K562 (cell line): ENCODE measurements at regions not wholly inside any gene's neighbourhood (a gene's known extent, or its start where the extent isn't known, plus 50 kb on each side); places are given as distances from the start of the nearest gene placed in this dataset.

Source experiments
- ATAC-seq: fragments of 200-7000 bp; cut with Tn5 transposase; 3 replicates; pipeline ENCODE4 v1.9.1; 2020; ENCODE audit warnings: moderate library complexity
- BruUV-seq: library from RNA; stranded (reverse); fragments of 400-500 nt; replicated peaks from 2 replicates; lab custom pipeline; 2021; lab: Mats Ljungman, UMichigan
- CTCF ChIA-PET: fragments of 300-600 bp; formaldehyde crosslinking; extraction: SDS; loops from one replicate; lab custom pipeline; 2021; ENCODE audit warnings: low intra/inter-chr PET ratio; lab: Yijun Ruan, JAX
- POLR2A ChIA-PET: fragments of 300-600, 350-650 bp; sonication (Branson Sonifier 250); formaldehyde crosslinking; extraction: SDS; loops from one replicate; lab custom pipeline; 2021; ENCODE audit warnings: antibody characterized with exemption, inconsistent platforms; lab: Yijun Ruan, JAX
- DNase-seq, 4 experiments: peaks; one replicate each; pipeline versions ENCODE4 v3.0.0 to v3.0.0-alpha.2; 2011 to 2018; ENCODE audit warnings: low spot score in 3 of 4, mixed read lengths in 3 of 4; ENCODE audit errors: extremely low read depth in 1 of 4
- FAIRE-seq: peaks from 2 replicates; lab custom pipeline; 2011; peaks lifted over from hg19 to GRCh38; lab: Jason Lieb, UNC
- H2AFZ ChIP-seq: 2 replicates; pipeline ENCODE4 v1.6.0; 2011; ENCODE audit warnings: low read depth, low read length, control low read depth, inconsistent platforms
- H3K27ac ChIP-seq: fragments of 200-600 bp; 3 replicates; pipeline ENCODE4 v1.8.0; 2011; ENCODE audit warnings: low read depth, mild to moderate bottlenecking, control low read depth, inconsistent platforms, low read length, moderate library complexity, mixed read lengths; ENCODE audit errors: extremely low read depth
- H3K27me3 ChIP-seq, 2 experiments: fragments of 300-600 bp in 1 of 2; 2 replicates in 1 of 2; 3 replicates in 1 of 2; pipeline versions ENCODE4 v1.6.0 to v1.8.0; 2011; ENCODE audit warnings: inconsistent platforms in 2 of 2, low read length in 2 of 2, mild to moderate bottlenecking in 1 of 2, mixed read lengths in 1 of 2, moderate library complexity in 1 of 2; ENCODE audit not compliant: control insufficient read depth in 2 of 2, insufficient read depth in 2 of 2
- H3K36me3 ChIP-seq: fragments of 300-600 bp; 3 replicates; pipeline ENCODE4 v1.8.0; 2011; ENCODE audit warnings: mild to moderate bottlenecking, low read length, inconsistent platforms; ENCODE audit not compliant: control insufficient read depth, insufficient read depth
- H3K4me1 ChIP-seq, 2 experiments: fragments of 200-600 bp in 1 of 2; replicated peaks in 1 of 2; 2 replicates in 1 of 2; 3 replicates in 1 of 2; pipeline versions ENCODE4 v1.5.1 to v1.8.0; 2011; ENCODE audit warnings: inconsistent platforms in 2 of 2, low read length in 2 of 2, mild to moderate bottlenecking in 1 of 2, mixed read lengths in 1 of 2, moderate library complexity in 1 of 2; ENCODE audit not compliant: control insufficient read depth in 2 of 2, insufficient read depth in 2 of 2
- H3K4me2 ChIP-seq: 2 replicates; pipeline ENCODE4 v1.6.1; 2011; ENCODE audit warnings: low read length, control low read depth, inconsistent platforms, mixed read lengths; ENCODE audit not compliant: insufficient read depth
- H3K4me3 ChIP-seq: fragments of 200-600 bp; sonication (generic), shearing (Covaris generic); 2 replicates; pipeline ENCODE4 v1.5.1; 2016; ENCODE audit warnings: control low read depth, inconsistent platforms
- H3K79me2 ChIP-seq: fragments of 200-600 bp; 3 replicates; pipeline ENCODE4 v1.8.0; 2011; ENCODE audit warnings: low read length, inconsistent platforms; ENCODE audit not compliant: control insufficient read depth, insufficient read depth
- H3K9ac ChIP-seq, 2 experiments: 2 replicates each; pipeline versions ENCODE4 v1.6.0 to v1.6.1; 2011; ENCODE audit warnings: low read depth in 2 of 2, low read length in 2 of 2, control low read depth in 1 of 2, inconsistent platforms in 1 of 2, mild to moderate bottlenecking in 1 of 2, mixed read lengths in 1 of 2; ENCODE audit not compliant: insufficient read depth in 1 of 2
- H3K9me1 ChIP-seq: one replicate; pipeline ENCODE4 v1.6.0; 2011; ENCODE audit warnings: inconsistent platforms, mild to moderate bottlenecking, low read length, moderate library complexity; ENCODE audit not compliant: control insufficient read depth, insufficient read depth
- H3K9me3 ChIP-seq: replicated peaks from 2 replicates; pipeline ENCODE4 v1.5.1; 2011; ENCODE audit warnings: low read depth, low read length, inconsistent platforms; ENCODE audit not compliant: control insufficient read depth, insufficient read depth
- H4K20me1 ChIP-seq: replicated peaks from 2 replicates; pipeline ENCODE4 v1.6.1; 2011; ENCODE audit warnings: low read length, inconsistent platforms, mixed read lengths; ENCODE audit not compliant: control insufficient read depth, insufficient read depth
- E2F8 ChIP-seq: fragments of 450-650 bp; IDR thresholded peaks from 2 replicates; pipeline ENCODE4 v1.7.1; 2018; ENCODE audit warnings: mild to moderate bottlenecking, low read depth; ENCODE audit not compliant: partially characterized antibody
- FOXK2 ChIP-seq, 2 experiments: fragments of 450-650 bp; IDR thresholded peaks in 1 of 2; conservative IDR thresholded peaks in 1 of 2; 2 replicates each; pipeline ENCODE4 v1.6.1; 2016; ENCODE audit warnings: low read depth in 2 of 2, mild to moderate bottlenecking in 1 of 2
- KLF6 ChIP-seq: fragments of 250-450 bp; sonication (Bioruptor Pico); IDR thresholded peaks from 2 replicates; pipeline ENCODE4 v1.4.0; 2020; ENCODE audit warnings: mild to moderate bottlenecking, moderate library complexity, borderline replicate concordance
- MECOM ChIP-seq: fragments of 250-450 bp; sonication (Bioruptor Pico); IDR thresholded peaks from 2 replicates; pipeline ENCODE4 v1.8.0; 2022; ENCODE audit warnings: inconsistent platforms
- NFE2L1 ChIP-seq: fragments of 450-650 bp; IDR thresholded peaks from 2 replicates; pipeline ENCODE4 v1.6.1; 2016; ENCODE audit warnings: missing genetic modification characterization, low read depth, mild to moderate bottlenecking, missing compliant biosample characterization, moderate library complexity, borderline replicate concordance
- NFIC ChIP-seq: fragments of 450-650 bp; IDR thresholded peaks from 2 replicates; pipeline ENCODE4 v1.6.1; 2017; ENCODE audit warnings: mild to moderate bottlenecking, inconsistent platforms
- NONO ChIP-seq, 2 experiments: fragments of 200-400 bp in 1 of 2; fragments of 450-650 bp in 1 of 2; formaldehyde crosslinking in 1 of 2; IDR thresholded peaks; 2 replicates each; pipeline ENCODE4 v1.6.1; 2017; ENCODE audit warnings: low read depth in 2 of 2, mild to moderate bottlenecking in 2 of 2, moderate library complexity in 2 of 2, low read length in 1 of 2
- ZBTB5 ChIP-seq: fragments of 450-650 bp; IDR thresholded peaks from 2 replicates; pipeline ENCODE4 v1.6.1; 2017; ENCODE audit warnings: antibody characterized with exemption
- ZNF140 ChIP-seq: fragments of 250-450 bp; sonication (Bioruptor Pico); IDR thresholded peaks from 2 replicates; pipeline ENCODE4 v1.8.0; 2021; ENCODE audit warnings: moderate library complexity, mild to moderate bottlenecking, inconsistent platforms
- ZNF589 ChIP-seq: fragments of 200-800 bp; sonication (Bioruptor generic); IDR thresholded peaks from 2 replicates; pipeline ENCODE4 v1.6.1; 2016; ENCODE audit warnings: low read depth, missing genetic modification characterization, missing compliant biosample characterization
- ZSCAN29 ChIP-seq: fragments of 450-650 bp; IDR thresholded peaks from 2 replicates; pipeline ENCODE4 v1.6.1; 2017
- WGBS: fragments of 100-300 bp; shearing (Covaris generic); methylation state at CpG from one replicate; pipeline ENCODE4 v1.1.6; 2016; ENCODE audit warnings: low coverage, mixed read lengths; ENCODE audit not compliant: insufficient coverage; ENCODE audit errors: missing lambda C conversion rate; 5-methylcytosine and 5-hydroxymethylcytosine counted together
- in situ Hi-C: fragments of 300-500 bp; cut with MboI; formaldehyde crosslinking; loops from 4 replicates; pipeline ENCODE4 v1.15.0; 2018; ENCODE audit warnings: inconsistent platforms, mixed read lengths
- intact Hi-C: fragments of 100-400 bp; cut with micrococcal nuclease; formaldehyde crosslinking; loops from 2 replicates; pipeline ENCODE4 v1.14.2; 2022

- no TSS peak for BruUV-seq
- Histone ChIP-seq H3K27me3 (peaks cover 0 to 5% of the 10 kb centered on the region in 2 experiments; a peak in 2 of 5 replicates), H3K79me2 (no peaks in the 10 kb centered on the region), H4K20me1 (no peaks in the 10 kb centered on the region), H2AFZ (no peak overlapping the region), H3K9ac (no peak overlapping the region), H3K4me2 (no peak overlapping the region), H3K9me1 (no peaks in the 10 kb centered on the region), H3K4me1 (no peaks in the 10 kb centered on the region), H3K27ac (no peak overlapping the region), H3K4me3 (no peak overlapping the region), H3K9me3 (no peaks in the 10 kb centered on the region), H3K36me3 (no peaks in the 10 kb centered on the region)
- 0% methylated on average over 3 of the region's 3 CpGs for WGBS
- in situ Hi-C loops (no loop called here), intact Hi-C loops (no loop called here)
- ChIA-PET POLR2A (interaction anchor here (0.7 to 1.4 kb wide), 2 partner anchors 15 to 1039 kb away, joined by 3 to 4 read pairs; no protein-coding TSS in a partner anchor), CTCF (no interaction called here)
- DNase-seq (no peak), ATAC-seq (no peak), FAIRE-seq (no peak)
- TF ChIP-seq ZNF589 (no peak), NFIC (no peak), KLF6 (CRISPR knock-in tag) (no peak), ZSCAN29 (no peak), NFE2L1 (tag) (no peak), MECOM (CRISPR knock-in tag) (no peak), ZNF140 (CRISPR knock-in tag) (no peak), E2F8 (no peak), FOXK2 (conservative IDR thresholded peaks at IDR 0.05 in 1 of 2, IDR thresholded peaks at IDR 0.05 in 1 of 2; ENCODE audit: low read depth in 2 of 2) (no peak), ZBTB5 (no peak), NONO (IDR thresholded peaks at IDR 0.05; ENCODE audit: low read depth in 2 of 2, low read length in 1 of 2) (no peak)
Measured at GRCh38 chr6:45795678-45796077, 220.0 kb downstream of the CLIC5 start.
